HG03097 (cell line): ENCODE measurements at regions not wholly inside any gene's neighbourhood (a gene's known extent, or its start where the extent isn't known, plus 50 kb on each side); places are given as distances from the start of the nearest gene placed in this dataset.

Experiments
- ATAC-seq: cut with Tn5 transposase; IDR thresholded peaks from one replicate; pipeline ENCODE4 v1.9.1; 2021; ENCODE audit not compliant: unreplicated experiment, low FRiP score

GRCh38 chr21:27421654-27422053 is 454.8 kb upstream of the ADAMTS5 start:
- ATAC-seq: no peak

GRCh38 chr21:27419153-27419552 is 452.3 kb upstream of the ADAMTS5 start:
- ATAC-seq: no peak

- ATAC-seq: no peak
Measured at GRCh38 chr21:27418346-27418745, 451.5 kb upstream of the ADAMTS5 start.

GRCh38 chr21:27412530-27412929 is 445.6 kb upstream of the ADAMTS5 start:
- no peak for ATAC-seq

GRCh38 chr21:27408826-27409225 is 441.9 kb upstream of the ADAMTS5 start:
- ATAC-seq: no peak

- no peak for ATAC-seq
Measured at GRCh38 chr21:27407271-27407670, 440.4 kb upstream of the ADAMTS5 start.

- no peak for ATAC-seq
Measured at GRCh38 chr21:27406300-27407009, 439.6 kb upstream of the ADAMTS5 start.

- no peak for ATAC-seq
Measured at GRCh38 chr21:27403011-27403410, 436.1 kb upstream of the ADAMTS5 start.

- no peak for ATAC-seq
Measured at GRCh38 chr21:27400045-27400444, 433.2 kb upstream of the ADAMTS5 start.

- ATAC-seq: no peak
Measured at GRCh38 chr21:27397578-27397977, 430.7 kb upstream of the ADAMTS5 start.

- ATAC-seq: no peak
Measured at GRCh38 chr21:27393726-27394125, 426.8 kb upstream of the ADAMTS5 start.

- ATAC-seq: no peak
Measured at GRCh38 chr21:27391990-27392389, 425.1 kb upstream of the ADAMTS5 start.

- no peak for ATAC-seq
Measured at GRCh38 chr21:27390384-27390783, 423.5 kb upstream of the ADAMTS5 start.

GRCh38 chr21:27388825-27389224 is 421.9 kb upstream of the ADAMTS5 start:
- no peak for ATAC-seq

GRCh38 chr21:27382404-27382803 is 415.5 kb upstream of the ADAMTS5 start:
- no peak for ATAC-seq

- no peak for ATAC-seq
Measured at GRCh38 chr21:27380303-27380702, 413.4 kb upstream of the ADAMTS5 start.

GRCh38 chr21:27379354-27379753 is 412.5 kb upstream of the ADAMTS5 start:
- ATAC-seq: no peak

- no peak for ATAC-seq
Measured at GRCh38 chr21:27372381-27372780, 405.5 kb upstream of the ADAMTS5 start.

GRCh38 chr21:27371975-27372331 is 405.1 kb upstream of the ADAMTS5 start:
- ATAC-seq: no peak

- ATAC-seq: no peak
Measured at GRCh38 chr21:27371115-27371974, 404.5 kb upstream of the ADAMTS5 start.

GRCh38 chr21:27369978-27370571 is 403.2 kb upstream of the ADAMTS5 start:
- no peak for ATAC-seq

GRCh38 chr21:27369234-27369633 is 402.3 kb upstream of the ADAMTS5 start:
- ATAC-seq: no peak
